SH-SY5Y (cell line): ENCODE measurements at regions not wholly inside any gene's neighbourhood (a gene's known extent, or its start where the extent isn't known, plus 50 kb on each side); places are given as distances from the start of the nearest gene placed in this dataset.

ENCODE experiments used
- GATA2 ChIP-seq: IDR thresholded peaks from 2 replicates; pipeline ENCODE4 v1.6.1; 2011; ENCODE audit warnings: mild to moderate bottlenecking, low read depth, low read length
- GATA3 ChIP-seq: IDR thresholded peaks from 2 replicates; pipeline ENCODE4 v1.6.1; 2011; ENCODE audit warnings: low read depth, mild to moderate bottlenecking, low read length, moderate library complexity

GRCh38 chr15:95121191-95121590 is 889.8 kb downstream of the MCTP2 start:
- no peak for TF ChIP-seq GATA2
- TF ChIP-seq GATA3, result no peak
